ENCODE measurements at regions not wholly inside any gene's neighbourhood (a gene's known extent, or its start where the extent isn't known, plus 50 kb on each side); places are given as distances from the start of the nearest gene placed in this dataset.

- WGBS: 94% methylated on average over 1 of the region's 1 CpG
Observed at GRCh38 chr20:11092151-11092550, 418.4 kb upstream of the JAG1 start.

DNA sequence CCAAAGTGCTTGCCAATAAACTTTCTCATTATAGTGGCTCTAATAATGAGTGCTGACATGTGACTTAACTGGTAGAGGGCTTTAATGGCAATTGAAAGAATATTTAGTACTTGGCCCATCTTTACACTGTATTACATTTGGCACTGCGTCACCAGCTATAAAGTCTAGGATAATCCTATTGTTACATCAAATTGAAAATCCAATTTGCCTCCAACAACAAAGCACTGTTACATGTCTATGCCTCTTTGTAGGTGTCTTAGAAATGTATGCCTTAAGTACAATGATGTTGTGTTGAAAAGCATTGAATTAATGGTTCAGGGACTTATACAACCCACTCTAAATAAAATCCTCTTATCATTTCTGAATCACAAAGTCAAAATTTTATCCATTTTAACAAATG, 420.4 kb upstream of the JAG1 start:
- Histone ChIP-seq H3K4me1 (peaks cover 0 to 7% (median 2%) of the 10 kb centered on the region in 4 donors), H3K27me3 (no peaks in the 10 kb centered on the region), H3K36me3 (no peaks in the 10 kb centered on the region), H3K4me3 (no peak overlapping the region), H3K9me3 (no peaks in the 10 kb centered on the region), H3K27ac (replicated peaks in 1 of 4) (no peak overlapping the region)
- TF ChIP-seq CTCF (IDR thresholded peaks at IDR 0.05): no peak
- intact Hi-C loops (cut with DNase I): no loop called here
- DNase-seq (ENCODE audit: extremely low spot score): no peak
- 92% methylated on average over 1 of the region's 1 CpG for WGBS

More at GRCh38 chr20:11092151-11092550, 418.4 kb upstream of the JAG1 start:
- TF ChIP-seq CTCF (IDR thresholded peaks at IDR 0.05) (no peak), EP300 (IDR thresholded peaks at IDR 0.05) (no peak), POLR2AphosphoS5 (IDR thresholded peaks at IDR 0.05) (no peak), POLR2A (IDR thresholded peaks at IDR 0.05; ENCODE audit: low read depth) (no peak)
- Histone ChIP-seq H3K36me3 (no peaks in the 10 kb centered on the region), H3K27me3 (no peaks in the 10 kb centered on the region), H3K4me3 (no peak overlapping the region), H3K27ac (replicated peaks in 1 of 4) (no peak overlapping the region), H3K4me1 (peaks cover 0 to 7% (median 2%) of the 10 kb centered on the region in 4 donors), H3K9me3 (no peaks in the 10 kb centered on the region)
- intact Hi-C loops (cut with DNase I): no loop called here
- no peak for DNase-seq (ENCODE audit: extremely low spot score)

- H3K36me3 ChIP-seq: no peaks in the 10 kb centered on the region
- no peak overlapping the region for H3K27ac ChIP-seq (replicated peaks in 1 of 4)
- no peaks in the 10 kb centered on the region for H3K9me3 ChIP-seq
- whole genome bisulfite sequencing: 53% methylated on average over 2 of the region's 2 CpGs
- no peaks in the 10 kb centered on the region for H3K27me3 ChIP-seq
- intact Hi-C loops (cut with DNase I): no loop called here
- H3K4me3 ChIP-seq: no peak overlapping the region
- TF ChIP-seq POLR2AphosphoS5 (IDR thresholded peaks at IDR 0.05) (no peak), POLR2A (IDR thresholded peaks at IDR 0.05; ENCODE audit: low read depth) (no peak), CTCF (IDR thresholded peaks at IDR 0.05) (no peak), EP300 (IDR thresholded peaks at IDR 0.05) (no peak)
- H3K4me1 ChIP-seq: peaks cover 0 to 7% (median 2%) of the 10 kb centered on the region in 4 donors
- no peak for DNase-seq (ENCODE audit: extremely low spot score)
Observed at GRCh38 chr20:11094711-11095110, 420.9 kb upstream of the JAG1 start.

DNA sequence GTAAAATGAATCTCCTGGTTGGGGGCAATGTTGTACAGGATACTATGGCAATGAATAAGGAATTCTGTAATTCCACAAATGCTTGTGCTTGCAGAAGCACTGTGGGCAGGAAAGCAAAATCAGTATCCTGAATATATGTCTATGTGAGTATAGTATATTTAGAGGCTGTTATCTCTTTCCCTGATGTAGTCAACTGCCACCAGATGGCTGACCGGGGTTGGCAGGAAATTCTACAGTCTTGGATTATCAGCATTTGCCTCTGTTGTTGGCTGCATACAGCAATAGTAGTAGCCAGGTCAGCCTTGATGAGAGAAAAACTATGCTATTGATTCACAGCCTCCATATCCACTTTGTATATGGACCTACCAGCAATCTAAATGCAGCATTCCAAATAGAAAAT, 425.1 kb upstream of the JAG1 start:
- Histone ChIP-seq H3K4me3 (no peak overlapping the region), H3K4me1 (no peaks in the 10 kb centered on the region), H3K36me3 (no peaks in the 10 kb centered on the region), H3K9me3 (no peaks in the 10 kb centered on the region), H3K27me3 (no peaks in the 10 kb centered on the region), H3K27ac (replicated peaks in 1 of 4) (no peak overlapping the region)
- TF ChIP-seq POLR2A (IDR thresholded peaks at IDR 0.05; ENCODE audit: low read depth) (no peak), CTCF (IDR thresholded peaks at IDR 0.05) (no peak), POLR2AphosphoS5 (IDR thresholded peaks at IDR 0.05) (no peak), EP300 (IDR thresholded peaks at IDR 0.05) (no peak)
- 50% methylated on average over 1 of the region's 1 CpG for WGBS
- intact Hi-C loops (cut with DNase I): no loop called here
- DNase-seq (ENCODE audit: extremely low spot score): no peak

- no peak overlapping the region for H3K27ac ChIP-seq (replicated peaks in 1 of 4)
- 67% methylated on average over 2 of the region's 2 CpGs for WGBS
- no peak overlapping the region for H3K4me3 ChIP-seq
- no peak for DNase-seq (ENCODE audit: extremely low spot score)
- intact Hi-C loops (cut with DNase I): no loop called here
- H3K27me3 ChIP-seq: no peaks in the 10 kb centered on the region
- H3K9me3 ChIP-seq: no peaks in the 10 kb centered on the region
- no peaks in the 10 kb centered on the region for H3K36me3 ChIP-seq
- TF ChIP-seq CTCF (IDR thresholded peaks at IDR 0.05): no peak
- no peaks in the 10 kb centered on the region for H3K4me1 ChIP-seq
Observed at GRCh38 chr20:11101243-11101642, 427.4 kb upstream of the JAG1 start.
